C4-2B (cell line): ENCODE measurements at regions not wholly inside any gene's neighbourhood (a gene's known extent, or its start where the extent isn't known, plus 50 kb on each side); places are given as distances from the start of the nearest gene placed in this dataset.

Source experiments
- ZFX ChIP-seq: fragments of 450-650 bp; IDR thresholded peaks from 2 replicates; pipeline ENCODE4 v1.6.1; 2017
- TF ChIP-seq, protein P1 (sequence below): fragments of 450-650 bp; conservative IDR thresholded peaks from 2 replicates; pipeline ENCODE4 v1.5.1; 2017; ENCODE audit warnings: mild to moderate bottlenecking

DNA sequence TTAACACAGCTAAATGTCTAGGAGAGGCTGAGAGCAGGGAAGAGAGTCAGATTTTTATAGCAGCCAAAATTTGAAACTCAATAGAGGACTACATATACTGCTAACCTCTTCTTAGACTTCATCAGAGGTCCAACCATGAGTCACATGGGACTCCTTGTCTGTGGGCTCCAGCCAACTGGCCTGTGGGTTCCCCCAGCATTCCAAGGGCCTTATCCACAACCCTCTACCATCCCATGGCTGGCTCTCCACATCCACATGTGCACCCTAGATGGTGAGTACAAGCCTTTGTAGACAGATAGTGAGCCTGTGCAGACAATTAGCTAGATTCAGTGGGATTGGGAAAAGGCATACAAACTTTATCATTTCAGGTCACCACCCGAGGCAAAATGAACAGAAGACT, 901.9 kb upstream of the ZEB2 start:
- TF ChIP-seq, protein P1, sequence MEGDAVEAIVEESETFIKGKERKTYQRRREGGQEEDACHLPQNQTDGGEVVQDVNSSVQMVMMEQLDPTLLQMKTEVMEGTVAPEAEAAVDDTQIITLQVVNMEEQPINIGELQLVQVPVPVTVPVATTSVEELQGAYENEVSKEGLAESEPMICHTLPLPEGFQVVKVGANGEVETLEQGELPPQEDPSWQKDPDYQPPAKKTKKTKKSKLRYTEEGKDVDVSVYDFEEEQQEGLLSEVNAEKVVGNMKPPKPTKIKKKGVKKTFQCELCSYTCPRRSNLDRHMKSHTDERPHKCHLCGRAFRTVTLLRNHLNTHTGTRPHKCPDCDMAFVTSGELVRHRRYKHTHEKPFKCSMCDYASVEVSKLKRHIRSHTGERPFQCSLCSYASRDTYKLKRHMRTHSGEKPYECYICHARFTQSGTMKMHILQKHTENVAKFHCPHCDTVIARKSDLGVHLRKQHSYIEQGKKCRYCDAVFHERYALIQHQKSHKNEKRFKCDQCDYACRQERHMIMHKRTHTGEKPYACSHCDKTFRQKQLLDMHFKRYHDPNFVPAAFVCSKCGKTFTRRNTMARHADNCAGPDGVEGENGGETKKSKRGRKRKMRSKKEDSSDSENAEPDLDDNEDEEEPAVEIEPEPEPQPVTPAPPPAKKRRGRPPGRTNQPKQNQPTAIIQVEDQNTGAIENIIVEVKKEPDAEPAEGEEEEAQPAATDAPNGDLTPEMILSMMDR: no peak
- TF ChIP-seq ZFX: no peak
